ENCODE measurements at regions not wholly inside any gene's neighbourhood (a gene's known extent, or its start where the extent isn't known, plus 50 kb on each side); places are given as distances from the start of the nearest gene placed in this dataset.

GRCh38 chr6:156434049-156434794, 343.0 kb upstream of the ARID1B start:
- no peak for TF ChIP-seq ARNTL (CRISPR knock-in tag; IDR thresholded peaks at IDR 0.05; ENCODE audit: borderline replicate concordance, low read depth)
- no peak for TF ChIP-seq ESRRG (CRISPR knock-in tag; IDR thresholded peaks at IDR 0.05)
- TF ChIP-seq CREB5 (CRISPR knock-in tag; IDR thresholded peaks at IDR 0.05; ENCODE audit: low read depth) = no peak
- no peak for TF ChIP-seq RARB (CRISPR knock-in tag; IDR thresholded peaks at IDR 0.05)
- TF ChIP-seq TOX (CRISPR knock-in tag; IDR thresholded peaks at IDR 0.05; ENCODE audit: borderline replicate concordance) = no peak
- no peak for TF ChIP-seq ZC3H10 (CRISPR knock-in tag; IDR thresholded peaks at IDR 0.05)
